Gastrocnemius medialis (tissue), 4 donors: ENCODE measurements at regions not wholly inside any gene's neighbourhood (a gene's known extent, or its start where the extent isn't known, plus 50 kb on each side); places are given as distances from the start of the nearest gene placed in this dataset.

Source experiments
- CTCF ChIP-seq, 5 experiments: fragments of 450-650 bp in 3 of 5; fragments of 200-600 bp in 2 of 5; sonication (generic) in 2 of 5; IDR thresholded peaks in 4 of 5; conservative IDR thresholded peaks in 1 of 5; 1 replicate in 4 of 5; 2 replicates in 1 of 5; pipeline ENCODE4 v1.5.1; 2016 to 2019; ENCODE audit warnings: antibody characterized with exemption in 5 of 5, mild to moderate bottlenecking in 3 of 5, moderate library complexity in 3 of 5
- POLR2A ChIP-seq, 2 donors: fragments of 450-650 bp; IDR thresholded peaks; one replicate each; pipeline ENCODE4 v1.6.1; 2017; ENCODE audit warnings: antibody characterized with exemption in 2 of 2, mild to moderate bottlenecking in 2 of 2, moderate library complexity in 2 of 2

- TF ChIP-seq POLR2A (IDR thresholded peaks at IDR 0.05) (no peak), CTCF (IDR thresholded peaks at IDR 0.05 in 4 of 5, conservative IDR thresholded peaks at IDR 0.05 in 1 of 5) (no peak)
Observed at GRCh38 chr4:138297743-138298405, 55.7 kb upstream of the SLC7A11 start.
